ENCODE measurements at regions not wholly inside any gene's neighbourhood (a gene's known extent, or its start where the extent isn't known, plus 50 kb on each side); places are given as distances from the start of the nearest gene placed in this dataset.

- no peaks in the 10 kb centered on the region for H3K36me3 ChIP-seq (ENCODE audit: control insufficient read depth in 2 of 2, extremely low read depth in 1 of 2, insufficient read depth in 1 of 2, low read length in 1 of 2)
- H3K4me1 ChIP-seq (ENCODE audit: control insufficient read depth in 1 of 2, extremely low read depth in 1 of 2, insufficient read depth in 2 of 2, low read length in 2 of 2), result peaks cover 42 to 53% of the 10 kb centered on the region in 2 experiments
- POLR2A ChIA-PET, result no interaction called here
- no peak for DNase-seq
- Mint-ChIP-seq H3K4me1 (peaks cover 71 to 96% (median 87%) of the 10 kb centered on the region in 3 donors), H3K27me3 (no peaks in the 10 kb centered on the region), H3K4me3 (no peak overlapping the region), H3K9me3 (peaks cover 0 to 3% (median 0%) of the 10 kb centered on the region in 3 donors), H3K36me3 (no peaks in the 10 kb centered on the region), H3K27ac (peak overlapping the region; percentile 19 to 77)
- H3K9me3 ChIP-seq, result no peaks in the 10 kb centered on the region
- WGBS (ENCODE audit: insufficient coverage), result 93% methylated on average over 3 of the region's 3 CpGs
- H3K27ac ChIP-seq (ENCODE audit: low read length), result no peak overlapping the region
- no peak for ATAC-seq (replicated peaks in 1 of 4)
- no peak overlapping the region for H3K4me3 ChIP-seq (ENCODE audit: control insufficient read depth in 1 of 2, extremely low read depth in 1 of 2, low read length in 1 of 2)
- no peaks in the 10 kb centered on the region for H3K27me3 ChIP-seq (replicated peaks in 1 of 2; ENCODE audit: control insufficient read depth in 2 of 2, extremely low read depth in 1 of 2, insufficient read depth in 2 of 2, low read length in 1 of 2)
- CTCF ChIA-PET, result no interaction called here
Observed at GRCh38 chr5:56684159-56684558, 131.2 kb upstream of the MAP3K1 start.

GRCh38 chr5:56683733-56684132 is 131.6 kb upstream of the MAP3K1 start:
- no peak for DNase-seq
- Mint-ChIP-seq H3K27me3 (no peaks in the 10 kb centered on the region), H3K4me3 (no peak overlapping the region), H3K4me1 (peaks cover 74 to 97% (median 88%) of the 10 kb centered on the region in 3 donors), H3K9me3 (peaks cover 0 to 3% (median 0%) of the 10 kb centered on the region in 3 donors), H3K27ac (peak overlapping the region; percentile 19 to 77), H3K36me3 (no peaks in the 10 kb centered on the region)
- ChIA-PET POLR2A (no interaction called here), CTCF (no interaction called here)
- Histone ChIP-seq H3K27ac (ENCODE audit: low read length) (no peak overlapping the region), H3K27me3 (replicated peaks in 1 of 2; ENCODE audit: control insufficient read depth in 2 of 2, extremely low read depth in 1 of 2, insufficient read depth in 2 of 2, low read length in 1 of 2) (no peaks in the 10 kb centered on the region), H3K36me3 (ENCODE audit: control insufficient read depth in 2 of 2, extremely low read depth in 1 of 2, insufficient read depth in 1 of 2, low read length in 1 of 2) (no peaks in the 10 kb centered on the region), H3K4me3 (ENCODE audit: control insufficient read depth in 1 of 2, extremely low read depth in 1 of 2, low read length in 1 of 2) (no peak overlapping the region), H3K9me3 (no peaks in the 10 kb centered on the region), H3K4me1 (ENCODE audit: control insufficient read depth in 1 of 2, extremely low read depth in 1 of 2, insufficient read depth in 2 of 2, low read length in 2 of 2) (peaks cover 38 to 55% of the 10 kb centered on the region in 2 experiments)
- no peak for ATAC-seq (replicated peaks in 1 of 4)
- WGBS (ENCODE audit: insufficient coverage), result no CpG with 5 or more reads among the region's 2 CpGs

- no CpG with 5 or more reads among the region's 1 CpG for WGBS (ENCODE audit: insufficient coverage)
- no peaks in the 10 kb centered on the region for H3K36me3 Mint-ChIP-seq
- Histone ChIP-seq H3K9me3 (no peaks in the 10 kb centered on the region), H3K4me3 (ENCODE audit: control insufficient read depth in 1 of 2, extremely low read depth in 1 of 2, low read length in 1 of 2) (no peak overlapping the region), H3K36me3 (ENCODE audit: control insufficient read depth in 2 of 2, extremely low read depth in 1 of 2, insufficient read depth in 1 of 2, low read length in 1 of 2) (no peaks in the 10 kb centered on the region), H3K27me3 (replicated peaks in 1 of 2; ENCODE audit: control insufficient read depth in 2 of 2, extremely low read depth in 1 of 2, insufficient read depth in 2 of 2, low read length in 1 of 2) (no peaks in the 10 kb centered on the region), H3K27ac (ENCODE audit: low read length) (no peak overlapping the region), H3K4me1 (ENCODE audit: control insufficient read depth in 1 of 2, extremely low read depth in 1 of 2, insufficient read depth in 2 of 2, low read length in 2 of 2) (peaks cover 34 to 52% of the 10 kb centered on the region in 2 experiments)
- H3K4me1 Mint-ChIP-seq, result peaks cover 72 to 96% (median 86%) of the 10 kb centered on the region in 3 donors
- H3K9me3 Mint-ChIP-seq, result peaks cover 0 to 3% (median 0%) of the 10 kb centered on the region in 3 donors
- ChIA-PET CTCF (no interaction called here), POLR2A (no interaction called here)
- H3K27ac Mint-ChIP-seq, result peak overlapping the region; percentile 59 to 93
- no peak overlapping the region for H3K4me3 Mint-ChIP-seq
- DNase-seq, result no peak
- no peaks in the 10 kb centered on the region for H3K27me3 Mint-ChIP-seq
- ATAC-seq (replicated peaks in 1 of 4), result no peak
Observed at GRCh38 chr5:56683281-56683680, 132.1 kb upstream of the MAP3K1 start.

GRCh38 chr5:56681346-56681745 is 134.0 kb upstream of the MAP3K1 start:
- H3K4me1 Mint-ChIP-seq, result peaks cover 56 to 82% (median 69%) of the 10 kb centered on the region in 3 donors

GRCh38 chr5:56680731-56681130 is 134.6 kb upstream of the MAP3K1 start:
- no peak for DNase-seq
- Histone ChIP-seq H3K4me3 (ENCODE audit: control insufficient read depth in 1 of 2, extremely low read depth in 1 of 2, low read length in 1 of 2) (no peak overlapping the region), H3K9me3 (no peaks in the 10 kb centered on the region), H3K4me1 (ENCODE audit: control insufficient read depth in 1 of 2, extremely low read depth in 1 of 2, insufficient read depth in 2 of 2, low read length in 2 of 2) (peaks cover 12 to 30% of the 10 kb centered on the region in 2 experiments), H3K36me3 (ENCODE audit: control insufficient read depth in 2 of 2, extremely low read depth in 1 of 2, insufficient read depth in 1 of 2, low read length in 1 of 2) (no peaks in the 10 kb centered on the region), H3K27ac (ENCODE audit: low read length) (no peak overlapping the region), H3K27me3 (replicated peaks in 1 of 2; ENCODE audit: control insufficient read depth in 2 of 2, extremely low read depth in 1 of 2, insufficient read depth in 2 of 2, low read length in 1 of 2) (no peaks in the 10 kb centered on the region)
- Mint-ChIP-seq H3K27ac (peak overlapping the region; percentile 91 to 93), H3K4me3 (no peak overlapping the region), H3K4me1 (peaks cover 50 to 79% (median 64%) of the 10 kb centered on the region in 3 donors), H3K27me3 (no peaks in the 10 kb centered on the region), H3K9me3 (peaks cover 0 to 3% (median 0%) of the 10 kb centered on the region in 3 donors), H3K36me3 (no peaks in the 10 kb centered on the region)
- no CpG with 5 or more reads among the region's 2 CpGs for WGBS (ENCODE audit: insufficient coverage)
- ATAC-seq (replicated peaks in 1 of 4), result no peak
- CTCF ChIA-PET, result no interaction called here
- POLR2A ChIA-PET, result no interaction called here

More at GRCh38 chr5:56681346-56681745, 134.0 kb upstream of the MAP3K1 start:
- ATAC-seq (replicated peaks in 1 of 4), result peak in 3 of 4 experiments; percentile 33 to 73 (median 70)
- H3K27ac Mint-ChIP-seq, result peak overlapping the region; percentile 91 to 93
- Histone ChIP-seq H3K36me3 (ENCODE audit: control insufficient read depth in 2 of 2, extremely low read depth in 1 of 2, insufficient read depth in 1 of 2, low read length in 1 of 2) (no peaks in the 10 kb centered on the region), H3K9me3 (no peaks in the 10 kb centered on the region), H3K4me1 (ENCODE audit: control insufficient read depth in 1 of 2, extremely low read depth in 1 of 2, insufficient read depth in 2 of 2, low read length in 2 of 2) (peaks cover 18 to 36% of the 10 kb centered on the region in 2 experiments), H3K4me3 (ENCODE audit: control insufficient read depth in 1 of 2, extremely low read depth in 1 of 2, low read length in 1 of 2) (no peak overlapping the region), H3K27ac (ENCODE audit: low read length) (no peak overlapping the region), H3K27me3 (replicated peaks in 1 of 2; ENCODE audit: control insufficient read depth in 2 of 2, extremely low read depth in 1 of 2, insufficient read depth in 2 of 2, low read length in 1 of 2) (no peaks in the 10 kb centered on the region)
- H3K27me3 Mint-ChIP-seq, result no peaks in the 10 kb centered on the region
- ChIA-PET CTCF (no interaction called here), POLR2A (interaction anchor here in 1 of 2 donors (0.7 kb wide), 1 partner anchor 13 kb away, joined by 3 read pairs; no protein-coding TSS in a partner anchor)
- H3K4me3 Mint-ChIP-seq, result peak overlapping the region in 1 of 3 donors; percentile 17
- whole genome bisulfite sequencing (ENCODE audit: insufficient coverage), result 90% methylated on average over 1 of the region's 1 CpG
- peak in 3 of 35 experiments; percentile 9 to 33 (median 13) for DNase-seq
- peaks cover 0 to 3% (median 0%) of the 10 kb centered on the region in 3 donors for H3K9me3 Mint-ChIP-seq
- no peaks in the 10 kb centered on the region for H3K36me3 Mint-ChIP-seq

GRCh38 chr5:56677690-56678305 is 137.6 kb upstream of the MAP3K1 start:
- Mint-ChIP-seq H3K4me3 (no peak overlapping the region), H3K27me3 (no peaks in the 10 kb centered on the region), H3K4me1 (peaks cover 41 to 62% (median 49%) of the 10 kb centered on the region in 3 donors), H3K36me3 (no peaks in the 10 kb centered on the region), H3K9me3 (peaks cover 0 to 3% (median 0%) of the 10 kb centered on the region in 3 donors), H3K27ac (no peak overlapping the region)
- Histone ChIP-seq H3K27ac (ENCODE audit: low read length) (no peak overlapping the region), H3K4me1 (ENCODE audit: control insufficient read depth in 1 of 2, extremely low read depth in 1 of 2, insufficient read depth in 2 of 2, low read length in 2 of 2) (peaks cover 9 to 13% of the 10 kb centered on the region in 2 experiments), H3K36me3 (ENCODE audit: control insufficient read depth in 2 of 2, extremely low read depth in 1 of 2, insufficient read depth in 1 of 2, low read length in 1 of 2) (no peaks in the 10 kb centered on the region), H3K27me3 (replicated peaks in 1 of 2; ENCODE audit: control insufficient read depth in 2 of 2, extremely low read depth in 1 of 2, insufficient read depth in 2 of 2, low read length in 1 of 2) (no peaks in the 10 kb centered on the region), H3K9me3 (no peaks in the 10 kb centered on the region), H3K4me3 (ENCODE audit: control insufficient read depth in 1 of 2, extremely low read depth in 1 of 2, low read length in 1 of 2) (no peak overlapping the region)
- POLR2A ChIA-PET, result interaction anchor here (0.5 to 0.7 kb wide), 2 partner anchors 215 to 1850 kb away, joined by 3 read pairs; no protein-coding TSS in a partner anchor
- ATAC-seq (replicated peaks in 1 of 4), result no peak
- no CpG with 5 or more reads among the region's 2 CpGs for WGBS (ENCODE audit: insufficient coverage)
- CTCF ChIA-PET, result no interaction called here
- DNase-seq, result no peak
